ENCODE measurements at regions not wholly inside any gene's neighbourhood (a gene's known extent, or its start where the extent isn't known, plus 50 kb on each side); places are given as distances from the start of the nearest gene placed in this dataset.
"Not testable (repeated sequence)": the region's sequence is repeated elsewhere in the genome, so short reads cannot be mapped to it uniquely, and the experiment has no call there.

DNA sequence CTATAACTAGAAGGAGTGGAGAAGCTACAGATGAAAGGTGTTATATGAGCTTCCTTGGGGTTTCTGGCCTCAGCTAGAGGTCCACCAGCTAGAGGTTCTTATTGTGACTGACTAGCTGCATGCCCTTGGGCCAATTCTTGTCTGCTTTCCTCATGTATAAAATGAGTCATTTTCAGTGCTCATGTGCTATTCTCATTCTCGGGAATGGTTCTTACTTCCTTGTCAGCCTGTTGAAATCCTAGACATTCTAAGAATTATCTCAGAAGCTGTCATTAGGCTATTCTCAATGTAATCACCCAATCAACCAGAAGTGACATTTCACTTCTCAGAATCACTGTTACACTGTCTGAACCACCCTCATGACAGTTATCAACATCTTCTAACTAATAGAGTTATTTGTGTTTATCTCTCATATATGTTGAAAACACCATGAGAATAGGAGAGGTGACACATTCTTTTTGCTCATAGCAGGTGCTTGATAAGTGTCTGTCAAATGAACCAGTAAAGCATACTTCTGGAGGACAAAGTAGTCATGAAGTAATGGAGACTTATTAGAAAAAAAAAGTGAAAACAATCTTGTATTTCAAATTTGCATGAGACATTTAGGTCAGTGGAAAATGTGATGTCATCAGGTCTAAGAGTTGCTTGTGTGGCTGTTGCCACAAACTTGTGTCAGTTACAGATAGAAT lies 122.8 kb upstream of the IVNS1ABP start:
- peak in 1 of 4 experiments; percentile 2 for DNase-seq (ENCODE audit: low read depth in 4 of 4, low spot score in 1 of 4)

DNA sequence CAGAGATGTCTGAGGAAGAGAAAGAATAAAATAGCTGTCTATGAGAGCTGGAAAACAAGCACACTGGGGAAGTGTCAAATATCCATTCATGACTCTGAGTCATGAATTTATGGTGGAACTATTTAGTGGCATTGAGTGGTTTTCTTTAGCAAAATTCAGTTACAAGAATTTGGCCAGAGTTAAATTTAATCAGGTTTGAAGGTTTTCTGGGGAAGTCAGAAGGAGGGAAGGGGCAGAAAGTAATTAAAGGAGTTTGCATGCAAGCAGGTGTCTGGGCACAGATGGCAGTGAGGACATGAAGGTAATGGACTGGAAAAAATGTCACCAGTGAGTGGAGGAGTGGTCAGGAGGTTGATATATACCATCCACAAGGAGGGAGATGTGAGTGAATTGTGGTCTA lies 121.9 kb upstream of the IVNS1ABP start:
- DNase-seq (ENCODE audit: low read depth in 4 of 4, low spot score in 1 of 4): no peak

DNA sequence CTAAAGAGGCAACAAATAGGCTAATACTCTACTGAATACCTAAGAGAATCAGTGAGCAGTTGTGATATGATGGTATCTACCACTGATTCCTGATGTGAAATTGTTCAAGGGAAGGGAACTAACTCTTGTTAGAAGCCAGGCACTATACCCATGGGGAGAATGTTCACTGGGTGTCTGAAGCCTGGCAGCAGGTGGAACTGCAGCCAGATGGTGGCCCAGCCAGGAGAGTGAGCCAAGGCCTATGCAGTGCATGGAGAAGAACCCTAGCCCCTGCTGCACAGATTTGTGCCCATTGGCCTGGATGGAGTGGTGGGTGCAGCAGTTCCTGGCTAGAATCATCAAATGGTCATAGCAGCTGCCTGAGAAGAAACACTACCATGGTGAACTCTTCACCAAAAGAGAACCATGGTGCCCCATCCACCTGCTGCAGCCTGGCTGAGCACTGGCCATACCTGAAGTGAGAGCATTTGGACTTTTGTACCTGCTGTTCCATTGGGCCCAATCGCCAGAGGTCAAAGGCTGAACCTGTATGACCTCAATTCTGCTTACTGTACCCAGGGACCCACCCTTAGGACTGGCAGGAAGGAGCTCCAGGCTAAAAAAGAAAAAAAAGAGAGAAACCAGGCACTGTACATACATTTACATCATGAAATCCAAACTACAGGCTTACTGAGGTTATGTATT lies 118.8 kb upstream of the IVNS1ABP start:
- no peak for DNase-seq (ENCODE audit: low read depth in 4 of 4, low spot score in 1 of 4)

DNA sequence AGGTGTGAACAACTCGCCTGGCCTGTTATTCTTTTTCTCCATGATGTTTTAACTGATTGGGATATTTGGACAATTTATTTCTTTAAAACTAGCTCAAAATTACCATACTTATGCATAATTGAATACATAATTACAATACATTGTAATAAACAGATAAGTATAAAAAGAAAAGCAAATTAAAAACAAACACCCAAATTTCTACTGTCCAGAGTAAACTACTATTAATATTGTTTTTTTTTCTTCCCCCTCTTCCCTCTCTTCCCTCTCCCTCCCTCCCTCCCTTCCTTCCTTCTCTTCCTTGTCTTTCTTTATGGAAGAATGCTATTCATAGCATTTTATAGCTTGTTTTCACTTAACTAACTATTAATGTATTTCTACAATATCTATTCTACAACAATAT lies 117.7 kb upstream of the IVNS1ABP start:
- no peak for DNase-seq (ENCODE audit: low read depth in 4 of 4, low spot score in 1 of 4)

DNA sequence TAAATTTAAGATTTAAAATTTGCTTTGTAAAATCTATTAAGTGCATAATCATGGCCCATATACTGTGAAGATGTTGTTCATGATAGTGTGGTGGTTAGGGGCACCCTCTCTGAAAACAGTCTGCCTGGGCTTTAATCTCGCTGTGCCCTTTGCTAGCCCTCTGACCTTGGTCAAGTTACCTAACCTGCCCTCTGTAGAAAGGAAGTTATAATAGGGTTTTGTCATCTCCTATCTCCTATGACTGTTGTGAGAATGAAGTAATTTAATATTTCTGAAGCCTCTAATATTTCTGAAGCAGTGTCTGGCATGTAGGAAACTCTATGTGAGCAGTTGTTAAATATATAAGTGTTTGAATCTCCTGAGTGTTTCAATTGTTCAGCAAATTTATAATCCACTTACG lies 116.6 kb upstream of the IVNS1ABP start:
- DNase-seq (ENCODE audit: low read depth in 4 of 4, low spot score in 1 of 4): no peak

DNA sequence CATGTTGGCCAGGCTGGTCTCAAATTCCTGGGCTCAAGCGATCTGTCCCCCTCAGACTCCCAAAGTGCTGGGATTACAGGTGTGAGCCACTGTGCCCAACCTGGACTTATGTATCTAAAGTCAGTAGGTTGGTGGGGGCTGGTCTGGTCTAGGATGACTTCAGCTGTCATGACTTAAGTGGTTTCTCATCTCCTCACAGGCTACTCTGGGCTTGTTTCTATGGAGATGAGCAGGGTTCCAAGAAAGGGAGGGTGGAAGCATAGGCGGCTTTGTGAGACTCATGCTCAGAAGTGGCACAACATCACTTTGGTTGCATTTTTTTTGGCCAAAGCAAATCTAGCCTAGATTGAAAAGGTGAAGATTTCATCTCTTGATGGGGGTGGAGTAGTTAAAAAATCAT lies 115.9 kb upstream of the IVNS1ABP start:
- DNase-seq (ENCODE audit: low read depth in 4 of 4, low spot score in 1 of 4): no peak

DNA sequence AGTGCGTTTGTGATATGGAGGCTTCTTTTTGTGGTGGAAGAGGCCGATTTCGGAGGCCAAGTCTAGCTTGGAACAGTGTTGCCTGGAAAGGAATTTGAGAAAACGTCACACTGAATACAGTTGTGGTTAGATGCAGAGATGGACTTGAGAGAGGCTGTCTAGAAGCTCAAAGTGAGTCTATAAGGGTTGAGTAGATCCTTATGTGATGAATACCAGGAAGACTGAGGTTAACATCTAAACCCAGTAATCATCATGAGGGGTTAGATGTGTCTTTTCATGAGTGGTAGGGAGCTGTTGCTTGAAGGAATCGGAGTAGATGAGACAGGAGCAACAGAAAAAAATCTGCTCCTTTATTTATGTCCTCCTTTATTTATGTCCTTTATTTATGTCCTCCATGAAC lies 114.6 kb upstream of the IVNS1ABP start:
- no peak for DNase-seq (ENCODE audit: low read depth in 4 of 4, low spot score in 1 of 4)

DNA sequence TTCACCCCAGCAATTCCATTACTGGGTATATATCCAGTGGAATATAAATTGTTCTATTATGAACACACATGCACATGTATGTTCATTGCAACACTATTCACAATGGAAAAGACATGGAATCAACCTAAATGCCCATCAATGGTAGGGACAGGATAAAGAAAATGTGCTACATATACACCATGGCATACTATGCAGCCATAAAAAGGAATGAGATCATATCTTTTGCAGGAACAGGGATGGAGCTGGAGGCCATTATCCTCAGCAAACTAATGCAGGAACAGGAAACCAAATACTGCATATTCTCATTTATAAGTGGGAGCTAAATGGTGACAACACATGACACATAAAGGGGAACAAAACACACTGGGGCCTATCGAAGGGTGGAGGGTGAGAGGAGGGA lies 112.6 kb upstream of the IVNS1ABP start:
- DNase-seq (ENCODE audit: low read depth in 4 of 4, low spot score in 1 of 4): not testable (repeated sequence)

DNA sequence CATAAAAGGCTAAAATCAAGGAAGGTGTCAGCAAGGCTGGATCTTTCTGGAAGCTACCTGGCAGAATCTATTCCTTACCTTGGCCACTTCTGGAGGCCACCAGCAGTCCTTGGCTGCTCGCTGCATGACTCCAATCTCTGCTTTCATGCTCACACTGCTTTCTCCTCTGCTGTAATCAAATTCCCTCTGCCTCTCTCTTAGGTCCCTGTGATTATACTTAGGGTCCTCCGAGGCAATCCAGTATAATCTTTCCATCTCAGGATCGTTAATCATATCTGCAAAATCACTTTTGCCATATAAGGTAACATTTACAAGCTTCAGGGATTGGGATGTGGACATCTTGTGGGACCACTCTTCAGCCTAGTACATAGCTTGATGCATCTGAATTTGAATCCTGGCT lies 110.7 kb upstream of the IVNS1ABP start:
- DNase-seq (ENCODE audit: low read depth in 4 of 4, low spot score in 1 of 4): no peak

DNA sequence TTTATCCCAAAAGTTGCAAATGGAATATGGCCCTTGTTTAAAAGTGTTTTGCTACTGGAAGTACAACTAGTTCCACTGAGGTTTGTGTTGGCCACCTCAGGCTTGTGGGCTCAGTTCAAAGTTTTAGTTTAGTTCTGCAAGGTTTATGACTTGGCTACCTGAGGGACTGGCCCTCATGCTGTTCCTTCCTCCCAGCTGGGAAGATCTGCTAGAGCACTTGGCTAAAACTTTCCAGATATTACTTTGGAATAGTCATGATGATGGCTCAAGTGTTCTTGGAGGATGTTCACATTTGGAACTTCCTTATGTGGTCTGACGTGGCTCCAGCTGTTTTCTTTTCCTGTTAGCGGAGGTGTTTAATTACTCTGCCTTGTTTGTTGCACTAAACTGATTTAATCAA lies 110.2 kb upstream of the IVNS1ABP start:
- DNase-seq (ENCODE audit: low read depth in 4 of 4, low spot score in 1 of 4): no peak

DNA sequence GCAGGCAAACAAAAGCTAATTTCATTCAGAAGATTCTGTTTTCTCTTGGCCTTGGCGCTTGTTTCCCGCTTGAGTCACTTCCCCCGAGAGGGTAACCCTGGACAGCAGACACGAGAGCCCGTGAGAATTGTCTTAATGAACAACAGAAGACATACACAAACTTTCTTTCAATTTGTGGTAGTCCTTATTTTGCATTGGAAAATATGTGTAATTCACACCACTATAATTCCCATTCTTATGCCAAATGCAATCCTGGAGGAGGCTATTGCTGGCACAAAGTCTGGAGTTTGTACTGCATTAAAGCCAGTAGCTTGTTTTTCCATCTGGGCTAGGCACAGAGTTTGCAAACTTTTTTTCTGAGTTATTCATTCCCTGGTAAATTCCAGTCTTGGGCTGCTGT lies 109.8 kb upstream of the IVNS1ABP start:
- DNase-seq (ENCODE audit: low read depth in 4 of 4, low spot score in 1 of 4): no peak

DNA sequence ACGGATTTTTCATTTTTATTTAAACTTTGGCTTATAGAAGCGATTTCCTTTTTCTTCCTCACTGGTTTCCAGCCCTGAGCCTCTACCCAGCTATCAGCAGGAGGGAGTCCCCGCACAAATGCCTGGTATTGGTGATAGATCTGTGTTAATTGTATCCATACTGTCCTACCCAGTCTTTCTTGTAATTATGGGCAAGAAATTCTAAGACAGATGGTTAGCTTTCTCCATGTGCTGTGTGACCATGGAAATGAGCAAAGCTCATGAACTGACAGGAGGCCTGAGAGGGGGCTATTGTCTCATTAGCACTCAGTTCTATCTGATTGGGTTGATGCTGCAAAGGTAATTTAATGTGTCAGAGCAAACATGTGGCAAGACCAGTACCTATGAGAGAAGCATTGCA lies 108.1 kb upstream of the IVNS1ABP start:
- no peak for DNase-seq (ENCODE audit: low read depth in 4 of 4, low spot score in 1 of 4)

DNA sequence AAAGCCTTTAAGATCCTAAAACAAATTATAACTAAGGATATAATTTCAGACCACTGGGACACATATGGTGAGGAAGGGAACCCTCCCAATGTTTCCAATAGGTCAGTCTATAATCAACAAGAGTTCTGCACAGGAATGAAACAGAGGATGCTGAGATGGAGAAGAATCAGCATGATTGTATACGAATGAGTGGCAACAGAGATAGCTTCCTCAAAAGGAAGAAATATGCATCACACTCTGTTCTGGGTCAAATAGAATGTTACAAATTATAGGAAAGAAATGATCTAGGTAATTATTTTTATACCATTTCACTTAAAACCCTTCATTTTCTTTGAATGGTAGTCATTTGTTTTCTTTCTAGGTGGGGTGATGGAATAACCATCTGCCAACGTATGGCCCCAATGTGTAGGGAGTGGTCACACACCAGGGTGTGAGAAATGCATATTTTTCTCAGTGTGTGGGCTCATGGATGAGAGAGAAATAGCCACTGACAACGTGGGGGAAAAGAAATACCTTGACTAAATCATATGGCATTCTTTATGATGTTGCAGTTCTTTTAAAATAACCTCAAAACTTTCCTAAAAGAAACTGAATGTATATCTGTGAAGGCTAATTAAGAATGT lies 104.6 kb upstream of the IVNS1ABP start:
- DNase-seq (ENCODE audit: low read depth in 4 of 4, low spot score in 1 of 4): no peak

DNA sequence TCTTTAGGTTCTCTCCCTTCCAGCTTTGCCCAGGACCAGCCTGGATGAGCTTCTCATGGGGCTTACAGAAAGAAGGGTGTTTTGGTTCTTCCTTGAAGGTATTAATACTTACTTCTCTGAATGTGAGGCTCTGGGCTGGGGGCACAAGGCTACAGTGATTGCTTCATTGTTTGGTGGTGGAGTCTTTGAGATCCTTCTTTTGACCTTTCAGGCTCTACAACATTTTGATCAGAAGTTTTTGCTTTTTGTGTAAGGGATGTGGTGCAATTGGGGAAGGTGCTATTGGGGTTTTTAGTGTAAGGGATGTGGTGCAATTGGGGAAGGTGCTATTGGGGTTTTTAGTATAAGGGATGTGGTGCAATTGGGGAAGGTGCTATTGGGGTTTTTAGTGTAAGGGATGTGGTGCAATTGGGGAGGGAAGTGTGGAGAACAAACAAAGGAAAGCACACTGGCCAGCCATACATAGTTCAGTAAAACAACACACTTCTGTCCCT lies 103.6 kb upstream of the IVNS1ABP start:
- DNase-seq (ENCODE audit: low read depth in 4 of 4, low spot score in 1 of 4): no peak

DNA sequence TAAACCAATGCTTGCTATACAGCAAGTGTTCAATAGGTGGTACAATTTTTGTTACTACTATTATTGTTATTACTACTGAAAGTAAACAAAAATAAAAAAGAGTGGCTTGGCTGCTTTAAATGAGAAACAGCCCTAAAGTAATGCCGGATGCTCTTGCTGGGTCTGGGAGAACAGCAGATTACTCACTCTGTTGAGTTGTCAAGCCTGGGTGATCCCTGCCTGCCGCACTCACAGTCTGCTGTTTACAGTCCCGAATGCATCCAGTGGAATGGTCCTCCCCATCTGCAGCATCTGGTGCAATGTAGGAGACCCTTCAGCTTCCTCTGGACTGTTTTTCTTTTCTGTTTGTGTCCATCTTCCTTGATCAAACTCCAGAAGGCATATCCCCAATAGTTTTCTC lies 102.7 kb upstream of the IVNS1ABP start:
- DNase-seq (ENCODE audit: low read depth in 4 of 4, low spot score in 1 of 4): no peak

DNA sequence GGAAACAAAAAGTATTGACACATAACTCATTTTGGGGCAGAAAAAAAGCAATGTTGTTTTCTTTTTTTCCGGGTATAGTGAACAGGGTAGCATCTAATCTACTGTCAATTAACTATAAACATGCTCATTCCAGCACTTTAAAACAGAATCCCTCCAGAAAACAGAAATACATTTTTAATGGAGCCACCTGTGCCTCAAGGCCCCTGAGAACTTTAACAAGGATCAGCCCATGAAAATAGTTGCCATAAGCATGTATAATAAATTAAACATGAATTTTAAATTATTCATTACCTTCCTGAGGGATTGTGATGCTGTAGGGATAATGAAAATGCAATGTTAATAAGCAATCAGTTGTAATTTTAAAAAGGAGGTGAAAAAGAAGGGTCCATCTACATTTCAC lies 101.4 kb upstream of the IVNS1ABP start:
- DNase-seq (ENCODE audit: low read depth in 4 of 4, low spot score in 1 of 4): no peak

DNA sequence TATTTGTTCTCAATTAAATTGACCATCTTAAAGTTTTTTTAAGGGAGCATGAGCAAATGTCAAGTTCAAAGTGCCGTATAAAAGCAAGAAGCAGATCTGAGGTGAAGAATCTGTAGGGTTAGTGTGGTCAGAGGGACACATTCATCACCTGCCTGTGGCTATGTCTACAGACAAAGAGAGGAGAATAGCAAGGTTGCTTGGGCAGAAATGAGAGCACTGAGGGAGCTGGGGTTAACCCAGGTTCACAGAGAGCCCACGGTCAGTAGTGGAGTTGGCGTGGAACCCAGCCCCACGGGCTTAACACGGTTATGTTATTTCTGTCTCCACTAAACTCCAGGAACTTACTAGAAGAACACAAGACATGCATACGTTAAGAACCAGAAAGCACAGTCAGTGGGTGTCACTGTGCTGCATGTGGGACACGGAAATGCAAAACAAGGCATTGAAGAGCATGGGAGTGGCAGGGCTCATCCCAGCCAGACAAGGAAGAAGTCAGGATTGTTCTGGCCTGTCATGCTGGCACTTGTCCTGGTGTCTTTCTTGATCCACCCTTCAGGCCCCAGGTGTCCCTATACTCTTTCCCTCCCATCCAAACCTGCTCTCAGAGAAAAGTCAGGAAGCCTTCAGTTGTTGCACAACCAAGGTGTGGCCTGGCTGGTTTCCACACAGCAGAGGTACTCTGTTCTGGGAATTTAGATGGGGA lies 95.5 kb upstream of the IVNS1ABP start:
- no peak for DNase-seq (ENCODE audit: low read depth in 4 of 4, low spot score in 1 of 4)

DNA sequence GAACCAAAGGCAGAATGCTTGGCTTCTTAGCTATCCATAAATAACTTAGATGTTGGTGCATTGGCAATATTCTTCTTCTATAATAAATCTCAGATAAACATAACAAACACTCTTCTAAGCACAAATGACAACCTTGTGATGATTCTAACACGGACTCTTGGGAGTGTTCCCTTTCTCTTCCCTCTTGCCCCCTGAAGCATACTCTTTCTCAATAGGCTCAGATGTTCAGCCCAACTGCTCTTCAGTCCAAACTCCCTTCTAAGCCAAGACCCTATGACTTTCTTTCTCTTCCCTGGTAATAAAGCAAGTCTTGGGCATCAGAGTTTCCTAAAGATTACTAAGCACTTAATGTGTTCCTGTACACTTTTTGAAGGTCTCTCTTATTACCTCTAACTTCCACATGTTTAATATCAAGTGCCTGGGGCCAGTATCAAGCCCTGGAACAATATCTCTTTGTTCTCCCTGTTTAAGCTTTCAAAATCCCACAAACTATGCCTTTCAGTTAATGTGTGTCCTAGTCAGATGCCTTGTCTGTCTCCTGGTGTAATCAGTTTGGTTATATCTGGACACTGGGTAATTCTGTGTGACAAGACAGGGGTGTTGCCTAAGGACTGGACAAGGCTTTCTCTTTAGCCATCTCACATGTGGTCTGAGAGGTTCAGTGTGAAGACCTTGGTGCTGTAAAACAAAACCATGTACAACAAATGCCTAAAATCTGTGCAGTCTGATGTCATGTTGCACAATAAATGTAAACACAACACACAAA lies 92.9 kb upstream of the IVNS1ABP start:
- DNase-seq (ENCODE audit: low read depth in 4 of 4, low spot score in 1 of 4): no peak

DNA sequence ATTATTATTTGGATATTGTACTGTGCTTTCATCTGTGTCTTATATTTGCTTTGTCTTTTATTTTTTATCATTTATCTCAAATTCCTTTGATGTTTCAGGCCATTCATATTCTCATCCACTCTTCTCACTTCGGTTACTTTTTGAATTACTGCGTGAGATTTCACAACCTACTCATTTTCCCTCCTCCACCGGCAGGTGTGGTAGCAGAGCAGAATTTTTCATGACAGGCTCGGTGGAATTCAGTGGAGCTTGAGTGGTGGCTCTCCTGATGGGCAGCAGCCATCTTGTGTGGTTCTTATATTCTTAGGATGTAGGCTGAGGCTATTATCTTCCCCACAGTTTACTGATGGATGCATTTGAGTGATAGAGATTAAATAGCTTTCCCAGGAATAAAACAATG lies 92.3 kb upstream of the IVNS1ABP start:
- DNase-seq (ENCODE audit: low read depth in 4 of 4, low spot score in 1 of 4): no peak

DNA sequence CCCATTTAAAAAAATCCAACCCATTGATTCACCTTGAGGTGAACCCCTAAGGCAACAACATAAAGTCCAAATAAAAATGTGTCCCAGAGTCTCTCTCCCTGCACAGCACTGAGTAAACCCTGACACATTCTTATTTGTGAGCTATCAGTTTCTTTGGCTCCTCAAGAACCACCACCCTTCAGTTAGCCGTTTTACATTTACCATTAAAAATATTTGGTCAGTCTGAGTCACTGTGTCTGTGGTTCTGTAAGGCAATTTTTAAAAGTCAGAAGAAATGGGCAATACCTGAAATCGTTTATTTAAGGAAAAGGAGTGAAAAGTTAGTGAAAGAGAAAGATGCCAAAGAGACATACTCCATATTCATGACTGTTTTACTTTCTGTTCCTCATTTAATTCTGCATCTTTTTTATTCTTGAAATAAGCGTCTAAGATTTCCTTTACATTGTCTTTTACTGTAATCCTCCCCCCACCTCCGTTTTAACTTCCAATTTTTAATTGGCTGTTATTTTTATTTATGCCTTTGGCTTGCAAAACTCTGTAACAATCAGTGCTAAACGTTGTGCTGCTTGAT lies 91.7 kb upstream of the IVNS1ABP start:
- DNase-seq (ENCODE audit: low read depth in 4 of 4, low spot score in 1 of 4): no peak

DNA sequence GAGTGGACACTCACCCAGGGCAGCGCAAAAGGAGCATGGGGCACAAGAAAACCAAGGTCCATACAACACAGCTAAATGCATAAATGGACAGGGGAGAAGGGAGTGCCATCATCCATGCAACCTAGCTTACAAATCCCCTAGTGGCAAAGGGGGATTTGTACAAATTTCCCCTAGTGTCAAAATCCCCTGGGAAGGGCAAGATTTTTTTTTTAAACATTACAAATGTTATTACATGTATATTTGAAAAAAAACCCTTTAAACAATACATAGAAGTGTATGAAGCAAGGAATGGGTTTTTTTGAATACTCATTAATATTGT lies 89.6 kb upstream of the IVNS1ABP start:
- no peak for DNase-seq (ENCODE audit: low read depth in 4 of 4, low spot score in 1 of 4)

Measured in stimulated activated CD4-positive, alpha-beta T cell treated with anti-CD3 and anti-CD28 coated beads, Interleukin-1b, Interleukin-23, amount 100 ng/mL, for 24 hours (primary cell).